WTC11 (cell line): ENCODE measurements at regions not wholly inside any gene's neighbourhood (a gene's known extent, or its start where the extent isn't known, plus 50 kb on each side); places are given as distances from the start of the nearest gene placed in this dataset.

Experiments
- CTCF ChIP-seq: fragments of 200-600 bp; IDR thresholded peaks from 2 replicates; pipeline ENCODE4 v1.8.0; 2022; ENCODE audit warnings: antibody characterized with exemption
- ZNF121 ChIP-seq: sonication (generic); formaldehyde crosslinking; IDR thresholded peaks from 2 replicates; pipeline ENCODE4 v1.8.0; 2023; ENCODE audit warnings: missing genetic modification reagents
- TF ChIP-seq, protein P1 (sequence below): sonication (generic); formaldehyde crosslinking; IDR thresholded peaks from 2 replicates; pipeline ENCODE4 v1.8.1; 2023; ENCODE audit warnings: mild to moderate bottlenecking, missing genetic modification reagents, moderate library complexity

DNA sequence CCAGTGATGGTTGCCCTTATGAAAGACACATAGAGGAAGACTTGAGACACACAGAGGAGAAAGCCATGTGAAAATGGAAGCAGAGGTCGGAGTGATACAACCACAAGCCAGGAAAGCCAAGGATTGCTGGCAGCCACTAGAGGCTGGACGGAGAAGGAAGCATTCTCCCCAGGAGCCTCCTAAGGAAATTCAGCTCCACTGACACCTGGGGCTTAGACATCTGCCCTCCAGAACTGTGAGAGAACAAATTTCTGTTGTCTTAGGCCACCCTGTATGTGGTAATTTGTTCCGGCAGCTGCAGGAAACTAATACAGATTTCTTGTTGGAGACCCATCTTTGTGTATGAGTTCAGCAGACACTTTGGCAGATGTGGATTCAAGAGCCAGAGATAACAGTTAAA is 126.9 kb upstream of the ATP1A1 start:
- TF ChIP-seq ZNF121 (no peak), CTCF (no peak)
- TF ChIP-seq, protein P1, sequence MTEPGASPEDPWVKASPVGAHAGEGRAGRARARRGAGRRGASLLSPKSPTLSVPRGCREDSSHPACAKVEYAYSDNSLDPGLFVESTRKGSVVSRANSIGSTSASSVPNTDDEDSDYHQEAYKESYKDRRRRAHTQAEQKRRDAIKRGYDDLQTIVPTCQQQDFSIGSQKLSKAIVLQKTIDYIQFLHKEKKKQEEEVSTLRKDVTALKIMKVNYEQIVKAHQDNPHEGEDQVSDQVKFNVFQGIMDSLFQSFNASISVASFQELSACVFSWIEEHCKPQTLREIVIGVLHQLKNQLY: no peak
